GM18861 (cell line): ENCODE measurements at regions not wholly inside any gene's neighbourhood (a gene's known extent, or its start where the extent isn't known, plus 50 kb on each side); places are given as distances from the start of the nearest gene placed in this dataset.
"Not testable (repeated sequence)": the region's sequence is repeated elsewhere in the genome, so short reads cannot be mapped to it uniquely, and the experiment has no call there.

ENCODE experiments used
- ATAC-seq: cut with Tn5 transposase; IDR thresholded peaks from one replicate; pipeline ENCODE4 v1.9.1; 2021; ENCODE audit not compliant: unreplicated experiment

DNA sequence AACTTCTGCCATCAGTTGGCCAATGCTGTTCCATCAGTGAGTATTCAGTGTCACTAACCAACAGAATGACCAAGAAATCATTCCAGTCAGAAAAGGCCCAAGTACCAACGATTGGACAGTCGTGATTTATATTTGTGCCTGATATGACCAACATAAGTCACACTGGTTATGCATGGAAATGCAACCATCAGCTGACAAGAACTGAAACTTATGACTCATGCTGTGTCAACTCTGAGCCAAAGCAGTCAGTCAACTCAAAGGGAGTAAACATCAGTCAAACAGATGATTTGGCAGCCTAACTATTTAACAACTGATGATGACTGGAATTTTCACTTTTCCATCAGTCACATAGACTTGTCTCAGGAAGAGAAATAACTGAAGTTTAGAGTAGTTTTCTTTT lies 142.4 kb downstream of the ANXA2 start:
- peak; percentile 96 for ATAC-seq

DNA sequence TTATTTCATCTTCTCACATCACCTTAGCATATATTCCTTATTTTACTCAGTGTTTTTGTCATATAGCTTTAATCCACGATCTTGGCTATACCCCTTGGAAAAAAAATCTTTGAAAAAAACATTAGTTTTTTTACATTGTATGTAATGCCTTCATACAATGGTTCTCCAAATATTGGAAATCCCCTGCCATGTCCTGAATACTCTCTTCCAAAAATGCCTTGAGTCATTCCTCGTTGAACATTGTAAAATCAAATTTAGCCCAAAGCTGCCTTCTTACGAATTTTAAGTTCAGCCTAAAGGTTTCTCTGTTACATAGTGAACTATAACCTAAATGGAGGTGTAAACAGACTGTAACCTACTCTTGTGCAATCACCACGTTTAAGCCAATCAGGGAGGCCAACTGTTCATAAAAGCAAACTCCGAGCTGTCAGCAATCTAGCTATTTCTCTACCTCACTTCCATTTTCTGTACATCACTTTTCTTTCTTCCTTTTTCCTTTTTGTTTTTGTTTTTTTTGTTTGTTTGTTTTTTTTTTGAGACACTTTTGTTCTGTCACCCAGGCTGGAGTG lies 140.1 kb downstream of the ANXA2 start:
- ATAC-seq, result no peak

DNA sequence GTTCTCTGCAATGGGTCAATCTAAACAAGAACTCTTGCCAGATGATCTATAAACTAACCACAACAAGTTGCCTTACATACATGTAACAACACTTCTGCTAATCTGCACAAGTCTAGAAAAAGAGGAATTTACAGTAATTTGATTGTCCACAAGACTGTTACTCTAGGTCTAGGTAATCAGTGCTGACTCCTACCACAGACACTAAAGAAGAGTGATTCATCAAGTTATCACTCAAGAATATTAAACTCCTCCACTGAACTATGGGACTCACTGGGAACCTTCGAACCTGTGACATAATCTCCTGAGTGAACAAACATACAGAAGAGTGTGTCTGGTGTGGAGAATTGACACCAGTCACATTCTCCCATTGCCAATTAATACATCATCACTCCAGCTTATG lies 138.3 kb downstream of the ANXA2 start:
- ATAC-seq, result no peak

DNA sequence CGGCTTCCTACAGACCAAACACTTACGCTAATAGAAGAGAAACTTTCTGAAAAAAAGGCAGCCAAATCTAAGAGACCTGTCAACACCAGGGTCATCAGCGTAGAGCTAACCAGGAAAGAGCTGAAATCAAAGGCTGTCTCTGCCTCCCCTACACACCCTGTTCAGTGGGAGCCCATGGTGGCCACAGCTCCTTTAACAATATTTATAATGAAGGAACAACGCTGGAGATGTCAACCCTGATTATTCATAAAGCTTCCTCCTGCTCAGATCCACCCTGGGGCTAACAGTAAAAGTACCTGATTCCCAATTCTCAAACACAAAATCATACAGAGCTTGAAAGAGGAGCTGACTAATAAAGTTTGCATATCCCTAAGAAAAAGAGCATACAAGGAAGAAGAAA lies 133.7 kb downstream of the ANXA2 start:
- ATAC-seq, result no peak

DNA sequence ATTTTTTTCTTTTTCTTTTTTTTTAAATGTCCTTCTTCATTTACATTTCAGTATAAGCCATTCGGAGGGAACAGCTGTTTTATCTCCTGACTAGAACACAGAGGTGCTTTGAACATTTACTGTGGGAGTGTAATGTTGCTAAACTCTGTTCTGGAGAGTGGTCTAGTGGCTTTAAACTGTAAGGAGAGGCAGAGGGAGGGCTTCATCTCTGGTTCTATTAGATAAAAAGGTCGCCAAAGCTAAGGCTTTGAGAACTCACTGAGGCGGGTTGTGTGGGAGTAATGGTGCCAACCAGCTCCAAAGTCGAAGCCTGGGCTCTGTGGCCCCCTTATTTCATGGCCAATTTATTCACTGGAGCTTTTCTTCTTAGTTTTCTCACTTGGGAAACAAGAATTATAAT lies 133.2 kb downstream of the ANXA2 start:
- ATAC-seq, result no peak

DNA sequence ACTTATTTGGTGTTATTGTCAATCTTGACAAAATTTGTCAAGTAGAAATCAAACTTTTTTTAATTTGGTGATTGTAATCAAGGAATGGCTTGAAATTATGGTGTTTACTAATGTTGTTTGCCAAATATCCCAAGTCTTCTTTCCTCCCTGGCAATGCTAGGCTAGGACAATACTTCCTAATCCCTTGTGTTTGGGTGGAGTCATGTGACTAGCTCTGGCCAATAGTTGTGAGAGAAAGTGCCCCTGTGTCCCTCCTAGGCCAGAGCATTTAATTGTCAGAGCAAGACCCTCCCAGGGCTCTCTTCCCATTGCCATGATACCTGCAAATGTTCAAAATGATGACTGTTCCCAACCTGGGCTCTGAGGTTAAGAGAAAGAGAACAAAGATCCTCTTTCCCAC lies 132.7 kb downstream of the ANXA2 start:
- no peak for ATAC-seq

DNA sequence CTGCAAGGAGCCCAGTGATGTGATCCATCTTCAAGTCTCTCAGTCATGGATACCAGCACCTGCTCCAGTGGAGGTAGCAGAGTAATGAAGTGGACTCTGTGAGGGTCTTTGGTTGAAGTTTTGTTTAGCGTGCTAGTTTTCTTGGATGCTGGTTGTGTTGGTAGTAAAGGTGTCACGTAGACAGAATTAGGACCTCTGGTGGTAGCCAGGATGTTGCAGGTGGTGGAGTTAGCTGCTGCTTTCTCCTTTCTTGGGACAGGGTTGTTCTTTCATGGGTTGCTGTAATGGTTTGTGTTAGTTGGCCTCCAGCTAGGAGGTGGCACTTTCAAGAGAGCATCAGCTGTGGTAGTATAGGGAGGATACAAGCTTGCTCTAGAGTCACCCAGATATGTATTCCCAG lies 125.2 kb downstream of the ANXA2 start:
- ATAC-seq, result no peak

DNA sequence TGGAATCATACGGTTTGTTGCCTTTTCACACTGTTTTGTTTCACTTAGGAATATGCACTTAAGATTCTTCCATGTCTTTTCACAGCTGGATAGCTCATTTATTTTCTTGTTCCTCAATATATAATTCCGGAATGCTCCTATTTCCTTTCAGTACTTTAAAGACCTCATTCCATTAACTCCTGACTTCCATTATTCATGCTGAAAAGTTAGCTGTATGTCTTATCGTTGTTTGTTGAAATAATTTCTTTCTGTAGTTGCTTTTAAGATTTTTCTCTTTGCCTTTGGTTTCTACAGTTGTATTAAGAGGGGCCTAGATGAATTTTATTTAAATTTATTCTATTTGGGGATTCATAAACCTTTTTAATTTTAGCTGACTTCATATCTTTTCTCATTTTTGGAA lies 122.2 kb downstream of the ANXA2 start:
- no peak for ATAC-seq

DNA sequence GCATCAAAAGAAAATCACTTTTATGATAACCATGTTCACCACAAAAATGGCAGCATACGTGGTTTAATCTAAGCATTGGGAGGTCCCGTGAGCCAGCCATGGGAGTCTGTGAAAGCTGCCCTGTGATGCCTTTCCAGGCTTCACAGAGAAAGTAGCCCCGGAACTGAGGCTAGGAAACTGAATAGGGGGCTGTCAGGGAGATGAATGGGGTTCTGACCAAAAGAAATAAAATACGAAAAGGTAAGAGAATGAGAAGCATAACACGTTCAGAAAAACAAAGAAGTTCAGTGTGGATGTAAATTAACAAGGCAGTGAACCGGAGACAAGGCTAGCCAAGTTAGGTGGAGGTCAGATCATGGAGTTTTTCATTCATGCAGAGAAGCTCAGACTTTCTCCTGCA lies 118.9 kb downstream of the ANXA2 start:
- ATAC-seq, result no peak

DNA sequence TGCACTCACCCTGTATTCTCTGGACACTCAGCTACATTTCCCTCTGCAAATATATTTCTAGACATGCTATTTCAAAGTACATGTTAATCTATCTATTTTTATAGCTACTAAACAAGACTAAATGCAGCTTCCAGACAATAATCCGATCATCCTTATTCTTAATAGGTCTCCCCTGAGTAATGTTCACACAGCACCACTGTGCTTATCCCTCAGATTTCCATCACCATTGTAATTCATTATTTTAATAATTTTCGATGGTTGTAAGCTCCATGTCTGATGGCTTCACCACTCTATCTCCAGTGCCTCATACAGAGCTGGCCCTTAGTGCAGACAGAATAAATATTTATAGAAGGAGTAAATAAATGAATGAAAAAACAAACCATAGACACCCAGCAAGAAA lies 117.5 kb downstream of the ANXA2 start:
- no peak for ATAC-seq

DNA sequence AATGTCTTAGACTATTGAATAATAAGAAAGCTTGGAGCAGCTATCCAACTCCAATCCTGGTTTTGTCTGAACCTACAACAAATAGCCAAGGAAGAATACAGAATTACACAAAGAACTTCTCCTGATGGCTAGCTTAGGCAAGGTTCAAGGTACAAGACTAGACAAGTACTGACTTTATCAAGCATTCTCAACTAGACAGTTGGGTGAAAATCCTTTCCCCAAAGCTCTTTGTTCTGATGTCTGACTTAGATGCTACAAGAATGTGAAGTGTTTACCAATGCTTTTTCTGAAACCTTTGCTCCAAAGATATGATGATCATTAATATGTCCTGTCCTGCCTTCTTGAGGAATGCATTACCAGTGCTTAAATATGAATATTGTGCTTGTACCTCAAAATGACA lies 113.8 kb downstream of the ANXA2 start:
- no peak for ATAC-seq

DNA sequence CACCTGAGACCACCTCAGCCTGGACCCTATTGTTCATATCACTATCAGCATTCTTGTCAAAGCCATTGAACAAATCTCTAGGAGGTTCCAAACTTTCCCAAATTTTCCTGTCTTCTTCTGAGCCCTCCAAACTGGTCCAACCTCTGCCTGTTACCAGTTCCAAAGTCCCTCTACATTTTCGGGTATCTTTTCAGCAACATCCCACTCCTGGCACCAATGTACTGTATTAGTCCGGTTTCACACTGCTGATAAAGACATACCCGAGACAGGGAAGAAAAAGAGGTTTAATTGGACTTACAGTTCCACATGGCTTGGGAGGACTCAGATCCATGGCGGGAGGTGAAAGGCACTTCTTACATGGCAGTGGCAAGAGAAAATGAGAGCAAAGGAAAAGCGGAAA lies 101.9 kb downstream of the ANXA2 start:
- ATAC-seq, result not testable (repeated sequence)

DNA sequence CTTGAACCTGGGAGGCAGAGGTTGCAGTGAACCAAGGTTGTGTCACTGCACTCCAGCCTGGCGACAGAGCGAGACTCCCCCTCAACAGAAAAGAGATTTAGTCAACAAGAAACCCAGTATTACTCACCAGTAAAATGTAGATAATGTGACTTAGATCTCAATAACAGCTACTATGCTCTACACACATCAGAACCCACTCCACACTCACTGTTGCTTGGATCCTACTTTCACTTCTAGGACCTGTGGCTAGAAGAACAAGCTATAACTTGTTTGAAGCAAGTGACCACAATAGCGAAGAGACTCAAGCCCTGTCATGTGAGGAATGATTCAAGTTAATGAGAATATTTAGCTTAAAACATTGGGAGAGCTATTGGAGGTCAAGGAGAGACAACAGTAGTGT lies 100.7 kb downstream of the ANXA2 start:
- no peak for ATAC-seq
